ENCODE measurements at regions not wholly inside any gene's neighbourhood (a gene's known extent, or its start where the extent isn't known, plus 50 kb on each side); places are given as distances from the start of the nearest gene placed in this dataset.

- Histone ChIP-seq H3K36me3 (no peaks in the 10 kb centered on the region), H4K20me1 (no peaks in the 10 kb centered on the region), H3K4me1 (peaks cover 0 to 13% (median 0%) of the 10 kb centered on the region in 10 experiments; a peak in 5 of 20 replicates), H3K9me3 (replicated peaks in 1 of 11) (no peaks in the 10 kb centered on the region), H3K4me2 (no peak overlapping the region), H3K27me3 (no peaks in the 10 kb centered on the region), H3K4me3 (no peak overlapping the region), H3K9ac (no peak overlapping the region), H3K27ac (no peak overlapping the region)
- TF ChIP-seq Cebpa-rat (IDR thresholded peaks at IDR 0.05) = no peak
Measured at GRCh38 chr3:189464799-189465198, 166.4 kb upstream of the TP63 start.

- Histone ChIP-seq H3K4me3 (no peak overlapping the region), H3K9ac (no peak overlapping the region), H4K20me1 (no peaks in the 10 kb centered on the region), H3K27ac (no peak overlapping the region), H3K9me3 (replicated peaks in 1 of 11) (no peaks in the 10 kb centered on the region), H3K36me3 (no peaks in the 10 kb centered on the region), H3K4me1 (peaks cover 0 to 25% (median 0%) of the 10 kb centered on the region in 10 experiments; a peak in 6 of 20 replicates), H3K4me2 (no peak overlapping the region), H3K27me3 (no peaks in the 10 kb centered on the region)
- no peak for TF ChIP-seq Cebpa-rat (IDR thresholded peaks at IDR 0.05)
Measured at GRCh38 chr3:189466004-189466403, 165.2 kb upstream of the TP63 start.

DNA sequence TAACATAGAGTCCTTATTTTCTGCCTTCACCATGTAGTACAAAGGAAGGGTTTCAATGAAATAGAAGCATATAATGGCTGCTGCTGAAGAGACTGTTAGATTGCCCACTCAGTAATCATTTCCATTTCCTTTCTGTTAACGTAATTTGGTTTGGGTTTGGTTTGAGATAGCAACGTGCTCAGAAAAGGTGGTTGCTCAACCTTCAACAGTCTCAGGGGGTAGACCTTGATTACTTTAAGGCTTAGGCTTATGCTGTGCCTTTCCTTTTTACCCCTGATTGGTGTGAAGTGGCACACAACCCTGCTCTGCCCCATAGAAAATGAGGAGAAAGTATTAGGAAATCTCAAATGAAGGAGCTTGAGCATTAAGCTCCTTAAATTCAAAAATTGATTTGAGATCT lies 163.7 kb upstream of the TP63 start:
- H3K27me3 ChIP-seq = no peaks in the 10 kb centered on the region
- no peaks in the 10 kb centered on the region for H3K36me3 ChIP-seq
- peaks cover 0 to 31% (median 0%) of the 10 kb centered on the region in 10 experiments; a peak in 6 of 20 replicates for H3K4me1 ChIP-seq
- no peaks in the 10 kb centered on the region for H4K20me1 ChIP-seq
- H3K9me3 ChIP-seq (replicated peaks in 1 of 11) = no peaks in the 10 kb centered on the region
- H3K27ac ChIP-seq = no peak overlapping the region
- H3K4me2 ChIP-seq = no peak overlapping the region
- TF ChIP-seq Cebpa-rat (IDR thresholded peaks at IDR 0.05) = no peak
- no peak overlapping the region for H3K9ac ChIP-seq
- H3K4me3 ChIP-seq = no peak overlapping the region

GRCh38 chr3:189474944-189475343 lies 156.2 kb upstream of the TP63 start:
- Histone ChIP-seq H3K9me3 (replicated peaks in 1 of 11) (no peaks in the 10 kb centered on the region), H3K4me2 (no peak overlapping the region), H3K9ac (no peak overlapping the region), H4K20me1 (no peaks in the 10 kb centered on the region), H3K27ac (no peak overlapping the region), H3K4me1 (peaks cover 0 to 17% (median 0%) of the 10 kb centered on the region in 10 experiments; a peak in 6 of 20 replicates), H3K4me3 (no peak overlapping the region), H3K27me3 (no peaks in the 10 kb centered on the region), H3K36me3 (no peaks in the 10 kb centered on the region)
- TF ChIP-seq Cebpa-rat (IDR thresholded peaks at IDR 0.05) = no peak

DNA sequence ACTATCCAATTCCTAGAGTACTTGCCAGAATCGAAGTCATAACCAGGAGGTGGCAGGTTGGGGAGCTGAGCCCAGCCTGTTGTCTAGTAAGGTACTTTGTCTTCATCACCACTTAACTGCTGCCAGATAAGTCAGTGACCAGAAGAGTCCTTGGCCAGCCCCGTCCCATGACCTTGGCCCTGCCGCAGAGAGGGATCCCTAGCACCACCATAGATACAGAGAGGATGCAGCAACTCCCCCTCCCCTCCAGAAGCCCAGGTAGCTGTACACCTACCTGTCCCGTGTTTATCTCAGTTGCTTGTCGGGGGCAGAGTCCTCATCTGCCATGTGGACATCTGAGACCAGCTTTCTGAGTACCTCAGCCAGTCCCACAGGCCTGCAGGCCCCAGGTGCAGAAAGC lies 153.6 kb upstream of the TP63 start:
- no peaks in the 10 kb centered on the region for H3K36me3 ChIP-seq
- H3K9ac ChIP-seq = no peak overlapping the region
- H3K27ac ChIP-seq = no peak overlapping the region
- no peak overlapping the region for H3K4me3 ChIP-seq
- H4K20me1 ChIP-seq = no peaks in the 10 kb centered on the region
- H3K9me3 ChIP-seq (replicated peaks in 1 of 11) = no peaks in the 10 kb centered on the region
- H3K4me2 ChIP-seq = no peak overlapping the region
- no peaks in the 10 kb centered on the region for H3K4me1 ChIP-seq
- H3K27me3 ChIP-seq = no peaks in the 10 kb centered on the region
- TF ChIP-seq Cebpa-rat (IDR thresholded peaks at IDR 0.05) = no peak

DNA sequence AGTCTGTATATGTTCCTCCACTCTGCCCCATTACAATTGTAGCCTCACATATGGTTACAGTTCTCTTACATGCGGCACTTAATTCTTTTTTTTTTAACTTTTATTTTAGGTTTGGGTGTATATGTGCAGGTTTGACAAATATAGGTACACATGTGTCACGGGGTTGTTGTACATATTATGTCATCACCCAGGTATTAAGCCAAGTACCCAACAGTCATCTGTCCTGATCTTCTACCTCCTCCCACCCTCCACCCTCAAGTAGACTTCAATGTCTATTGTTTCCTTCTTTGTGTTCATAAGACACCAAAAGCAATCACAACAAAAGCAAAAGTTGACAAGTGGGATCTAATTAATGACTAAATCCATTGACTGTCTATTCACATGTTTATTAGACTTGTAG lies 144.6 kb upstream of the TP63 start:
- Histone ChIP-seq H3K4me1 (0 out of 20 replicates have a peak, but pooled peaks cover 0 to 7% (median 0%) of the 10 kb centered on the region in 10 experiments), H3K9ac (no peak overlapping the region), H4K20me1 (no peaks in the 10 kb centered on the region), H3K36me3 (no peaks in the 10 kb centered on the region), H3K9me3 (replicated peaks in 1 of 11) (peaks cover 0 to 6% (median 0%) of the 10 kb centered on the region in 11 experiments; a peak in 4 of 22 replicates), H3K27ac (no peak overlapping the region), H3K27me3 (no peaks in the 10 kb centered on the region), H3K4me3 (no peak overlapping the region), H3K4me2 (no peak overlapping the region)
- TF ChIP-seq Cebpa-rat (IDR thresholded peaks at IDR 0.05) = no peak

DNA sequence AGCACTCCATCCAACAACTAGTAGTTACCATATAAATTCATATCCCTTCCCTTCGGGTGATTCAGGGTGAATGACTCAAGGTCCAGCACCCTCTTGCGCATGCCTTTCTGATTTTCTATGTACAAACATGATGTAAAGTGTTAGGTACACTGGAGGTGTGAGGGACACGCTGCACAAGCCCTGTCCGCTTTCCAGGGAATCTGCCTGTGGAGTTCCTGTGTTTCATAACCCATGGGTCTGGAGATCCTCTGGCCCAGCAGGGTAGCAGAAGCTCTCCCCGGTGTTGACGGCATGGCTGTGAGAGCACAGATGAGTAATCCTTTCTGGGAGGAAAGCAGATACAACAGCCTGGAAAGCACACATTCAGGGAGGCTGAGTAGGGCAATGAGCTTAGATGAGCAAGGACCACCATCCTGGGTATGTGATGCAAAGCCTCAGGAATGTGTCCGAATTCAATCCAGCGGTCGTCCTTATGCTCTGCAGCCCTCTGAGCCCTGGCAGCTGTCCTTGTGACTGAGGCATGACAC lies 142.9 kb upstream of the TP63 start:
- Histone ChIP-seq H3K4me3 (no peak overlapping the region), H3K36me3 (no peaks in the 10 kb centered on the region), H3K4me1 (0 out of 20 replicates have a peak, but pooled peaks cover 0 to 9% (median 0%) of the 10 kb centered on the region in 10 experiments), H3K9me3 (replicated peaks in 1 of 11) (peaks cover 0 to 6% (median 0%) of the 10 kb centered on the region in 11 experiments; a peak in 4 of 22 replicates), H3K27ac (no peak overlapping the region), H3K9ac (no peak overlapping the region), H3K4me2 (no peak overlapping the region), H3K27me3 (no peaks in the 10 kb centered on the region), H4K20me1 (no peaks in the 10 kb centered on the region)
- no peak for TF ChIP-seq Cebpa-rat (IDR thresholded peaks at IDR 0.05)

GRCh38 chr3:189490337-189490736 lies 140.9 kb upstream of the TP63 start:
- TF ChIP-seq Cebpa-rat (IDR thresholded peaks at IDR 0.05) = no peak
- Histone ChIP-seq H3K27ac (no peak overlapping the region), H3K9me3 (replicated peaks in 1 of 11) (peaks cover 0 to 6% (median 0%) of the 10 kb centered on the region in 11 experiments; a peak in 3 of 22 replicates)

GRCh38 chr3:189490749-189491148 lies 140.4 kb upstream of the TP63 start:
- Histone ChIP-seq H3K9ac (no peak overlapping the region), H3K27ac (no peak overlapping the region), H3K4me1 (0 out of 20 replicates have a peak, but pooled peaks cover 0 to 3% (median 0%) of the 10 kb centered on the region in 10 experiments), H3K4me2 (no peak overlapping the region), H3K9me3 (replicated peaks in 1 of 11) (0 out of 22 replicates have a peak, but pooled peaks cover 0 to 5% (median 0%) of the 10 kb centered on the region in 11 experiments), H3K27me3 (no peaks in the 10 kb centered on the region), H3K36me3 (no peaks in the 10 kb centered on the region), H4K20me1 (no peaks in the 10 kb centered on the region), H3K4me3 (no peak overlapping the region)
- no peak for TF ChIP-seq Cebpa-rat (IDR thresholded peaks at IDR 0.05)

More at GRCh38 chr3:189490337-189490736, 140.9 kb upstream of the TP63 start:
- Histone ChIP-seq H3K4me1 (0 out of 20 replicates have a peak, but pooled peaks cover 0 to 6% (median 0%) of the 10 kb centered on the region in 10 experiments), H3K36me3 (no peaks in the 10 kb centered on the region), H4K20me1 (no peaks in the 10 kb centered on the region), H3K27me3 (no peaks in the 10 kb centered on the region), H3K4me2 (no peak overlapping the region), H3K4me3 (no peak overlapping the region), H3K9ac (no peak overlapping the region)

DNA sequence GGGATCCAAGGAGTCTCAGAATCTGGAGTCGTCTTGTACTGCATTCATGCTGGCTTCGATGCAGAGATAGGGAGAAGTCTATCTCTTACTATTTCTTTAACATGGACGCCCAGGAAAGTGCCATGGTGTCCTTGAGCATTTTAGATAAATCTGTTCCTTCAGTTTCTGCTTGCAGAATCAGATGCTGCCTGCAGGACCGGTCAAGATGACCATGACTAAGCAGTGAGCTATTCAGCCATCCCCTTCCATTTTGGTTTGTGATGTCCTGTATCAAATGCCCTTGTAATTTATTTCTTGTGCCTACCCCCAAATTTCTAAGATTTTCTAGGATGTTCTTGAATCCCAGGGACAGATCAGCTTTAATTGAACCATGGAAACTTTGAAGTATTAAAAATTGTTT lies 139.4 kb upstream of the TP63 start:
- no peaks in the 10 kb centered on the region for H4K20me1 ChIP-seq
- no peaks in the 10 kb centered on the region for H3K36me3 ChIP-seq
- H3K27ac ChIP-seq = no peak overlapping the region
- no peak for TF ChIP-seq Cebpa-rat (IDR thresholded peaks at IDR 0.05)
- H3K27me3 ChIP-seq = no peaks in the 10 kb centered on the region
- H3K4me3 ChIP-seq = no peak overlapping the region
- 0 out of 20 replicates have a peak, but pooled peaks cover 0 to 3% (median 0%) of the 10 kb centered on the region in 10 experiments for H3K4me1 ChIP-seq
- no peak overlapping the region for H3K4me2 ChIP-seq
- no peak overlapping the region for H3K9ac ChIP-seq
- H3K9me3 ChIP-seq (replicated peaks in 1 of 11) = no peaks in the 10 kb centered on the region
